ENCODE measurements at regions not wholly inside any gene's neighbourhood (a gene's known extent, or its start where the extent isn't known, plus 50 kb on each side); places are given as distances from the start of the nearest gene placed in this dataset.

- no peak for DNase-seq
These were observed 60.5 kb upstream of the PGRMC2 start for GRCh38 chr4:128347930-128348660.

GRCh38 chr4:128347175-128347868, 59.7 kb upstream of the PGRMC2 start:
- no peak for DNase-seq

- no peak for DNase-seq
These were observed 58.6 kb upstream of the PGRMC2 start for GRCh38 chr4:128346054-128346716.

GRCh38 chr4:128345650-128346049, 58.0 kb upstream of the PGRMC2 start:
- DNase-seq: no peak

- DNase-seq: no peak
These were observed 55.1 kb upstream of the PGRMC2 start for GRCh38 chr4:128342762-128343161.

- DNase-seq: no peak
These were observed 54.0 kb upstream of the PGRMC2 start for GRCh38 chr4:128341634-128342033.

- no peak for DNase-seq
These were observed 51.2 kb upstream of the PGRMC2 start for GRCh38 chr4:128338634-128339355.

GRCh38 chr4:128337863-128338262, 50.2 kb upstream of the PGRMC2 start:
- no peak for DNase-seq
